Testis (tissue), 2 donors: ENCODE measurements at regions not wholly inside any gene's neighbourhood (a gene's known extent, or its start where the extent isn't known, plus 50 kb on each side); places are given as distances from the start of the nearest gene placed in this dataset.

Experiments used
- CTCF ChIP-seq, 3 experiments: fragments of 450-650 bp in 2 of 3; fragments of 200-600 bp in 1 of 3; sonication (generic) in 1 of 3; IDR thresholded peaks; one replicate each; pipeline ENCODE4 v1.5.1; 2016 to 2019; ENCODE audit warnings: antibody characterized with exemption in 3 of 3, mild to moderate bottlenecking in 2 of 3, moderate library complexity in 1 of 3
- POLR2A ChIP-seq: fragments of 450-650 bp; IDR thresholded peaks from one replicate; pipeline ENCODE4 v1.6.1; 2017; ENCODE audit warnings: antibody characterized with exemption, mild to moderate bottlenecking, moderate library complexity

- TF ChIP-seq CTCF (IDR thresholded peaks at IDR 0.05) (no peak), POLR2A (no peak)
Observed at GRCh38 chr18:28715206-28715605, 538.3 kb upstream of the CDH2 start.
